HG03442 (cell line): ENCODE measurements at regions not wholly inside any gene's neighbourhood (a gene's known extent, or its start where the extent isn't known, plus 50 kb on each side); places are given as distances from the start of the nearest gene placed in this dataset.

Source experiments
- ATAC-seq: cut with Tn5 transposase; IDR thresholded peaks from one replicate; pipeline ENCODE4 v1.9.1; 2021; ENCODE audit warnings: mild to moderate bottlenecking, moderate library complexity; ENCODE audit not compliant: unreplicated experiment

DNA sequence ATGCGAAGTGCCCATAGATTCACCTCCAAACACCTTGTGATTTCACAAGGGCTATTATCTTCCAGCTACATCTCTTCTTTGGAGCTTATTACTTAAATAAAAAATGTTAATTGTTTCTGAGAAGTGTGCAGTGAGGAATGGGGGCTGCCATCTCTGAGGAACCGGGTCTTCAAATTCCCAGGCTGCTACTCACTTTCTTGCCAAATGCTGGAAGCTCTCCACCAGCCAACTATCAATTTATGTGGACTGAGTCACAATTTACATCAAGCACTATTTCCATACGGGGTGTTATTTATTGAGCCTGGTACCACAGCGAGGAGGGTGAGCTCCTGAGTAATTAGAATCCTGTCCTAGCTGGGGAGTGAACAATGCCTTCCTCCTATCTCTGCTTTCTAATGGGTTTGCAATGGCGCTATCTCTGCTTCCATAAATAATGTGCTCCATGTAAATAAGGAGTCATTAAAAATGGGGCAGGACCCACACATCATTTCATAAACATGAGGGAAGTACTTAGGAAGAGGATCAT lies 898.3 kb downstream of the VRK1 start:
- no peak for ATAC-seq

DNA sequence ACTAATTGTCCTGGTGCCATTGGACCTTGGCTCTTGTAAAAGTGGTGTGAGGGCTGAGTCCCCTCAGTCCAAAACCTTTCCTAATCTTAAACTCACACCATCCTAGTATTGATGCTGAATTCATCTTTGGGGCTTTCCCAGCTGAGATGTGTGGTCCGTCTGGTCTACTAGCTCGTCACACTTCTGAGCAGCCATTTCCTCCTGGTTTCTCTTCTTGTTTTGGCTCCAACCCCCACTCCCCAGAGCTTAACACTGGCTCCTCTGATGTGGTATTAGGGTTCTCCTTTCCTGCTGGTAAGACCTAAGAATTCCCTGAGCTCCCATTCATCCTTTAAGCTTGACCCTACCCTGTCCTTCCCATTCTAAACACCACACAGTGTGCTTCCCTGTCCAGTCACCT lies 900.6 kb downstream of the VRK1 start:
- no peak for ATAC-seq

DNA sequence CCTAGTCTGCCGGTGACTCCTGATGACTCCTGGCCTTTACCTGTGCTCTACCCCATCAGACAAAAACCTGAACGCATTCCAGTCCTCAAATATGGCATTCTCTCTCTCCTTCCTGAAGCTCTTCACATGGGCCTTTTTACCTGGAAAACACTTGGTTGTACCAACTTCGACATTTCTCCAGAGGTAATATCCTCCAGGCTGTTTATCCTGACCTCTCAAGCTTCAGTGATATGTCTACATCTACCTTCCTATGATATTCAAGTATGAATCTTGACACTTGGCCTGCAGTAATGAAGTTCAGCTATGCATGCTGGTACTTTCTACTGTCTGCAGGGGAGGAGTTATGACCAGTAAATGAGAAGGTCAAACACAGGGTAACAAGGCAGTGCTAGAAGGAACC lies 901.8 kb downstream of the VRK1 start:
- no peak for ATAC-seq

DNA sequence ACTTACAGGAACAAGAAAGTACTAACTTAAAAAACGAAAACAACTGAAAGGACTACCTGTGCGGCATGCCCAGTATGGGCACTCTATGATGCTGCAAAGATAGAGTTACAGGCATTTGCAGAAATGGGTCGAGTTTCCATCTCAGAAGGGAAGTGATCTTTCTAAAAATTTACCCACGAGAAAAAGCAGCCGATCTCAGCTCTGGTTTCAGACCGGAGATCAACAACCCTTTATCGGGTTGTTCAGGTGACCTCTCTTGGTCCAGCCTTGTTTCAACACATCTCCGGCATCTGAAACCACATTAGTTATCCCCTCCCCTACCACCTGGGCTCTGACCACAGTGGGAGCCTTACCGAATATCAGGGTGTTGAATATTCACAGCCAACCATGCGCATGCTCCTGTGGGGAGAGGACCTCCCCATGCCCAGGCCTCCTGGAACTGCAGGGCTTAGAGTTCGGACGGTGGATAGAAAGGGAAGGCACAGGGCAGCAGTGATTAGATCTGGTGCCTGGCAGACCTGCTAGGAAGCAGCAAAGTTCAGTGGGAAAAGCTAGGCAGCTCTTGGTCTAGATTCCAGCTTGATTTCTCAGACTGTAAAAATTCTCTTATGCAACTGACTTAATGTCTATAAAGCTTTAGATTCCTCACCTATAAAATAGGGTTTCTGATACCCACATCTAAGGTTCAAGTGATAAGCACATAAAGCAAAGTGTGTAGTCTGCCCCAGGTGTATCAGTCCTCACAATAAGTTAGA lies 906.0 kb downstream of the VRK1 start:
- no peak for ATAC-seq

DNA sequence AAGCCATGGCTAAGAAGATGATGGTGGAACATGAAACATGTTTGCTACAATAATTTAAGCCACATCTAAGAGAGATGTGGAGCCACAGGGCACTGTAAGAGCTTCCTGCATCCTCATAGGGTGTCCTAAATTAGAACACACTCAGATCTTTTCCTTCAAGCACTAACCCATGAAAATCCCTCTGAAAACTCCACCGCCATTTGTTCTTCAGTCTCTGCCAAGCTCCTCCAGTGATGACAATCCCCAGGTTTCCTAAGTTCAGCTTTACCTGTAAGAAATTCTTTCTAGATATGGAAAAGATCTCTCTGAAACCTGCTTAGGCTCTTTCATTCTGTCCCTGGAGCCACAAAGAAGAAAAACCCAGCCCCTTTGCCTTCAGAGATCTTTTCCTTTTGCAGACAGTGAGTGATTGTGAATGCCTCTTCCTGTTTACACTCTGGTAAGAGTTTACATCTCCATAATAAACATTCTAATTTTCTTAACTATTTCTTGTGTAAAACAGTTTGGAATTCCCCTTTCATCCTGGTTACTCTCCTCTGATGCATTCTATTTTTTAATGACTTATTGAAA lies 907.2 kb downstream of the VRK1 start:
- no peak for ATAC-seq

DNA sequence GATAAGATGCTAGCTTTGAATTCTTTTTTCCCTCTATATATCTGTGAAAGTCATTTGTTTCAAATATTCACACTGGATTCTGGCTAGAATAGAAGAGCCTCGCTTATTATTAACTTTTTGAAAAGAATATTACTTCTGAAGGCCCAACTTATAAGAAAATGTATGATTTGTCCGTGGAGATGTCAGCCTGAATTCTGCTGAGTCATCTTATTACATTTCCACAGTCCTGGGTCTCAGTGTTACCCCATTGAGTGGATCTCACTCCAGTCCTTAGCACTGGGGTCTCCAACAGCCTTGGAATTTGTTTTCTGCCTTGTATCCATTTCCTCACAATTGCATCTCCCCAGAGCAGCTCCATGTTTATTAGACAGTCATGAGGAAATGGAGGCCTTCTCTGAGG lies 907.9 kb downstream of the VRK1 start:
- no peak for ATAC-seq

DNA sequence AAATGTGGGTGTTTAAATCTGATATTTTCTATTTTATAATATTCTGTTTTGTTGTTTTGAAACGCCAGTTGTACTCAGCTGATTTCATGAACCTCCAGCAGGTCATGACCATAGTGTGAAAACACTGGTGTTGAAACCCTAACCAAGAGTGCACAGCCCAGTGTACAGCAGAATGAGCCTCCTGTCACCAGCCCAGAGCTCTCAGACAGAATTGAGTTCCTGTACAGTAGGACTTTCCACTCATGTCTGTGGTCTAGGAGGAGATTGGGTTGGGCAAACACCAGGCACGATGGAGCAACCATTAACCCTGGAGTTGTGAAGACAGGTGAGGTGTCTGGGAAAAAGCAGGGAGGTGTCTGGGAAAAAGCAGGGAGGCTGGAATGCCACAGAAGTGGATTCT lies 908.8 kb downstream of the VRK1 start:
- ATAC-seq = no peak

DNA sequence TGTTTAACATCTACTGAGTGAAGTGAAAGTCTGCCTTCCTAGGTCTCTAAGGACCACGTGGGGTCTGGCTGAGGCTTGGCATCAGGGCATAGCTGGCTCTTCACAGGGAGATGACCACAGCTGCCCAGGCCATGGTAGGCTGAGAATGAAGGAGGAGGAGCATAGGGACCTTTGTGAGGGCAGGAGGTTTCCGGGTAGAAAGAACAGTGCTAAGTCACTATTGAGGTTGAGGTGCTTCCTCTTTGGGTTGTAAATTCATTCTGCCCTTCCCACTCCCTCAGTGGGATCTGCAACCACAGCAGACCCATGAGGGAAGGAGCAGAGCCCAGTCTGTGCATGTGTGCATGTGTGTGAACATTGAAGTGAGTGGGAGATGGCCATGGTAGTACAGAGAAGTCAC lies 909.6 kb downstream of the VRK1 start:
- no peak for ATAC-seq

DNA sequence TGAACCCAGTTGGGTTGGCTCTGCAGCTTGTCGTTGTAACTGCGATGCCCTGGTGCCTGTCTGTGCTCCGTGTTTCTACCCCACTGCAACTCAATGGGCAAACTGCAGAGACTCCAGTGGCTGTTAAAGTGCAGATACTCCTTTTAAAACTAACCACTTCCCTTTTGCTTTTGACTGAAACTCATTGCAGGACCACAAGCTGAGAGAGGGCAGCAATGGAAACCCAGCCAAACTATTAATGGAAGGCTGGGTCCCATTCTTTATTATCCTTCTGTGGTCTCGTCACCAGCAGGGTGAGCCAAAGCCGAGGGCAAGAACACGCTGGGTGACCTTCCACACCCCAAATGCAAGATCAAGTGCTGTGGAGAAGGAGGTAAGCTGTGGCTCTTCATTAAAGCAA lies 910.4 kb downstream of the VRK1 start:
- no peak for ATAC-seq

DNA sequence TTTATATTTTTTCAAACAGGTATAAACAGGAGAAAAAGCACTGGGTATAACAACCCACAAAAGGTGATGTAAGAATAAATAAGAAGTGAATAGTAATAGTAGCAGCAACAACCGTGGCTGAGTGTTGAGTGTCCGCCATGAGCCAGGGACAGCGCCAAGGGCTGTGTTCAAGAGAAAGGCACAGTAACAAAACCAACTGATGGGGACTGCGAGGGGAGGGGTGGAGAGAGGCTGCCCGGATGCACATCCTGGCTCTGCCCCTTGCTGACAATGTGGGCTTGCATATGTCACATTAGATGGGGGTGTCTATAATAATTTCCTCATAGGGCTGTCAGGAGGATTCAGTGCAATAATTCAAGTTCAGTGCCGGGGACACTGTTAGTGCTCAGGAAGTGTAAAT lies 912.4 kb downstream of the VRK1 start:
- no peak for ATAC-seq

DNA sequence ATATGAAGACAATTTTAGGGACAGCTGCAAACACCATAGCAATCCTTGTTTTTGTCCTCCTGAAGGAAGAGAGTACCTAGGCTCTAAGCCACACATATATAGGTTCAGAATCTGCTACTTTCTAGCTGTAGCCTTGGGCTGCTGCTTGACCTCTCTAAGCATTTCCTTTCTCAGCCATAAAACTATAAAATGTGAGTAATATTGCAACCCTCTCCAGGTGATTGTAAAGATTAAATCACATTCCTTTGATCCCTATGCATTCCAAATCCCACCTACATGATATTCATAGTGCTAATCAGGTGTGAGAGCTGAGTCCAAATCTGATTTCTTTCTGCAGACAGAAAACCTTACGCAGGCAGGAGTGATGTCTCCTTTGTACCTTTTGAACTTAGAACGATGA lies 913.5 kb downstream of the VRK1 start:
- no peak for ATAC-seq

DNA sequence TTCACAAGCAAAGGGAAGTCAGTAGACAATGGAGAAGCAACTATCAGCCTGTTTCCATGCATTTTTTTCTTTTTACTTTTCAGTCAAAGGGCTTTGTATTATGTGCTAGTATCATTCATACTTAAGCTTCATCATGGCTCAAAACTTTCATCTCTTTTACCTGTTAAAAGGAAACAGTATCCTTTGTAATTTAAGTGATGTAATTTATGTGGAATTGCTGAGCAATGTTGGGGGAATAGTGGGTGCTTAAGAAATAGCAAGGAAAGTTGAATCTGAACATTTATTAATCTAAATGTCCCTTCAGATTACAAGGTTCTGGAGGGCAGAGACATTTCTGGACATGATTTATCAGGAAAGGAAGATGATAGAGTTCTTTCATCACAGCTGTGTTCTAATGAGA lies 915.3 kb downstream of the VRK1 start:
- no peak for ATAC-seq

DNA sequence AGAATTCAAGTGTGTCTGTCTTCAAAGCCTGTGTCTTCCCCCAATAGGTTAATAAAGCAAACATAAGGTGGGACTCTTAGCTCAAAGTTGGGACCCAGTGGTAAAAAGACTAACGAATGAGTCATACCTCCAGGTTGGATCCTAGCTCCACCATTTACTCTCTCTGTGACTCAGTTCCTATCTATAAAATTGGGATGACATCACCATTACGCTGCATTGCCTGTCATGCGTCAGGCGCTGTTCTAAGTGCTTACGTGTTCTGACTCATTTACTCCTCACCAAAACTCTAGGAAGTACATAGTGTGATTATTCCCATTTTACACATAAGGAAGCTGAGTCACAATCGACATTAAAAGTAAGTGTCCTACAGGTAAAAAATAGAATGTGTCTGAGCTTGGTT lies 915.8 kb downstream of the VRK1 start:
- no peak for ATAC-seq

DNA sequence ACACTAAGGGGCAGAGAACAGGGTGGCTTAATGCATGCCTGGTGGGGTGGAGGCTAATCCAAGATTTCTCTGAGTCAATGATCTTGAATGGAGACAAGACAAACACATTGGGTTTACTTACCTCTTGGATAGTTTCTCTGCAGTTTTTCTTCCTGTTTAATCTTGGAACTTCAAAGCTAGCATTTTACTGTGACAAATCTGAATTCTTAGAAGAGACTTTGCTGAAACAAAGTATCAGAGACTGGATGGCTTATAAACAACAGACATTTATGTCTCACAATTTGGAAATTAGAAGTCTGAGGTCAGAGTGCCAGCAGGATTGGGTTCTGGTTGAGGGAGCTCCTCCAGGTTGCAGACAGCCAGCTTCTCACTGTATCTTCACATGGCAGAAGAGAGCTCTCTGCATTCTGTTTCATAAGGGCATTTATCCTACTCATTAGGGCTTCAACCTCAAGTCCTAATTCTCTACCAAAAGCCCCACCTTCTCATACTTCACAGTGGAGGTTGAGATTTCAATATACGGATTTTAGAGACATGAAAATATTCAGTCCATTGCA lies 921.8 kb downstream of the VRK1 start:
- ATAC-seq = no peak

DNA sequence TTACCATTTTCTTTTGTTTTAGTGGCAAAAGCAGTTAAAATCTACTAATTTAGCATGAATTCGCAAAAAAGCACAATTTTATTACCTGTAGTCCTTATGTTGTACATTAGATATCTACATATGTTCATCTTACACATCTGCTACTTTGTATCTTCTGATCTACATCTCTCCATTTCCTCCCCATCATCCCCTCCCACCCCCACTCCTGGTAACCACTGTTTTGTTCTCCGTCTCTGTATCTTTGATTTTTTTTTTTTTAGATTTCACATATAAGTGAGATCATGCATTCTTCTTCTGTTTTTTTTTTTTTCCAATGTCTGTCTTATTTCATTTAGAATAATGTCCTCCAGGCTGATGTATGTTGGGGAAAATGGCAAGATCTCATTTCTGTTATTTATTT lies 922.7 kb downstream of the VRK1 start:
- ATAC-seq = no peak

DNA sequence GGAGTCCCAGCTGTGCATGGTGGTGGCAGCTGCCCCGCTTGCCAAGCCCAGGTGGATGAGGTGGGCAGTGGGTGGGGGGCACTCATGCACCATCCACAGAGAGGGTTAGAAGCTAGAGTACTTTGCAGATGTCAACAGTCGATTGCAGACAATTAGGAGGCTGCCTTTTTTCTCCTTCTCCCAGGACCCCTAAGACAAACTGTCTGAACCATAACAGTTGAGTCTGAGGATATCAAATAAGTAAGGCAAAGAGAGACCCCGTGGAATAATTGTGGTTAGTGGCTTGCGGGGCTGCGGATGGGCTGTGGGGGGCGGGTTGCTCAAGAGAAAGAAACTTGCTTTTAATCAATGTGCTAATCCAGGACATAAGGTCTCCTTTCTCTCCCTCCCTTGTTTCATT lies 926.2 kb downstream of the VRK1 start:
- ATAC-seq = no peak

DNA sequence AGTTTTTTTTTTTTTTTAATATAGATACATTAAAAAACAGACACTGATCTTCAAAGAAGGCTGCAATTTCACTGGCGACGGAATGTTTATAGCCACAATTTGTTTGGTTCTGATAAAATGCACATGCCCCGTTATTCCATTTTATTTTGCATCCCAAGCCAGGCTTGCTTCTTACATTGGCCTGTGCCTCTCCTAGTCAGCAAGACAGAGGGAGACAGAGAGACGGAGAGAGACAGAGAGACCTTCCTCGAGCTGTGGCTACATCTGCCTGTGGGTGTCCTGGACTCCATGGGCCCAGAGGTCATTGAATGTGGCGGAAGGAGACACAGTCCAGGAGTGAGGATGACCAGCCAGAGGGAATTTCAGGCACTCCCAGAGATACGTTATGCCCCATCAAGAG lies 926.6 kb downstream of the VRK1 start:
- no peak for ATAC-seq

DNA sequence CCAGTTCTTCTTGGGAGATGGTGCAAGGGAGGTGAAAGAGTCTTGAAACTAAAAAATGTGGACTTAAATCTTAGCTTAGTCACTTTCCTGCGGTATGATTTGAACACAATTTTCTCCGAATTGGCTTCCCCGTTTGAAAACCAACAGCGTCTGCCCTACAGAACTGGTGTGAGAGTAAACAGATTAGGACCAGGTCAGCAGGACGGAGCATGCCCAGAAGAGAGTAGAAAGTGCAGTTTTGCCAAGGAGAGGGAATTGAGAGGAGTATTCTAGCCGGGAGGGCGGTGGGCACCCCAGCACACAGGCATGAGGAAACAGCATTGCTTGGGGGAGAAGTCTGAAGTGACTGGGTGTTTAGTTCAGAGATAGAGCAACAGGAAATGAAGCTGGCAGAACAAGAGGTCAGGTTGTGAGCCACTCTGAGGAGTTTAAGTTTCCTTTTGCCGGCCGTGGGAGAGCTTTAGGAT lies 927.1 kb downstream of the VRK1 start:
- ATAC-seq = no peak

DNA sequence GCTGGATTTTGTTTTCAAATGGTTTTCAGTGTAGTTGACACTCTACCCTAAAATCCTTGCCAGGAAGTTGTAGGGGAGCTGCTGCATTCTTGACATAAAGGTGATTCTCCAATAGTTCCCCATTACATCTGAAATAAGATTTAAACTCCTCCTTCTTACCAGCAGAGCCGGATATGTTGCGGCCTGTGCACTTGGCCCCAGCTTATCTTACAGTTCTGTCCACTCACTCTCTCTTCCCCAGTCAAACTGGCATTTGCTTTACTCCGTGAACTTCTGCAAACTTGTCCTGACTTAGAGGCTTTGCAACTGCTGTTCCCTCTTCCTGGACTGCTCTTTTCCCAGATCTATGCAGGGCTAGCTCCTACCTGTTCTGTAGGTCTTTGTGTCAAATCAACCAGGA lies 929.5 kb downstream of the VRK1 start:
- ATAC-seq = no peak

DNA sequence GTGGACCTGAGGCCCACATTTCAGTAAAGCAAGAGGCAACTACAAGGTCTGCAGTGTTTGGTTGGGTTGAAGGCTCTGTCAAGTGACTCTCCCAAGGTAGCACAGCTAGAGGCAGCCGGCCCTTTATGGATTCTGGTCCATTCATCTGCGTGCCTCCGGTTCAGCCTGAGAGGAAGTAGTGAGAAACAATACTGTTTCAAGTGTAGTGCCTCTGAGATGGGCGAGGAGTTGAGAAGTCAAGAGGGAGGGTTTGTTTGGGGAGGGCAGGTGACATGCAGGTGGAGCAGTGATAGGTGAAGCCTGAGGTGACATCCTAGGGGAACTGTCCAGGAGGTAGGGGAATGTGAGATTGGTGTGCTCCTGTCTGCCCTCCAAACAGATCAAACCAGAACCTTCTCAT lies 933.5 kb downstream of the VRK1 start:
- ATAC-seq = no peak

DNA sequence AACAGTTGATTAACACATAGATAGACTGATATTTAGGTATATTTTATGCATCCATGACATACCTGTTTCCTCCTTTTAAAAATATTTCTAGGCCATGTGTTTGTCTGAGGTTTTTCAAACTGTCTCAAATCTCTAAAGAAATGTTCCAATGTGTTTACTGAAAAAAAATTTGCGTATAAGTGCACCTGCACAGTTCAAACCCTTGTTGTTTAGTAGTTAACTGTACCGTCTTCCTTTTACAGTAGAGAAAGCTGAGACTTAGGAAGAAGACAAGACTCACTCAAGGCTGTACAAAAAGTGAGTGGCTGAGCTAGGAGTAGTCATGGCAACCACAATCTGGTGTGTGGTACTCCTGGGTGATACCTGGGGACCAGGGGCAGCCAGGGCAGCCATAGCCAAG lies 934.6 kb downstream of the VRK1 start:
- ATAC-seq = no peak

DNA sequence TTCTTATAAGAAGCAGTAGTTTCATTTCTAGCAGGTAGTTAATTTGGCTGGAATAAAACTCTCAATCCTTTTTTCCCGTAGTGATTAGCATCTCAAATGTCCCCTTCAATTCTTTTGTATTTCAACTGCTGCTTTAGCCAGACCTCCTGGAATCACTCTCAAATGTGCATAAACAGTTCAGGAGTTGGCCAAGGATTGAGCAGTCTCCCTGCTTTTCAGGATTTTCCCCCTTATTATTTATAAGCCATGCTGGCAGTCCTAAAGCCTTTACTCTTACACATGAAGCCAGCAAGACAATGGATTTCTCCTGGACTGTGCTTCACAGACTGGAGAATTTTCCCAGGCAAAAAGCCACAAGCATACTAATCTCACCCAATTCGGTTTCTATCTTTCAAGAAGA lies 950.1 kb downstream of the VRK1 start:
- ATAC-seq = no peak
